NCI-H748 (cell line): ENCODE measurements at regions not wholly inside any gene's neighbourhood (a gene's known extent, or its start where the extent isn't known, plus 50 kb on each side); places are given as distances from the start of the nearest gene placed in this dataset.

Source experiments
- DNase-seq: peaks from one replicate; lab custom pipeline; 2025; ENCODE audit not compliant: unreplicated experiment; lab: John Stamatoyannopoulos, UW

DNA sequence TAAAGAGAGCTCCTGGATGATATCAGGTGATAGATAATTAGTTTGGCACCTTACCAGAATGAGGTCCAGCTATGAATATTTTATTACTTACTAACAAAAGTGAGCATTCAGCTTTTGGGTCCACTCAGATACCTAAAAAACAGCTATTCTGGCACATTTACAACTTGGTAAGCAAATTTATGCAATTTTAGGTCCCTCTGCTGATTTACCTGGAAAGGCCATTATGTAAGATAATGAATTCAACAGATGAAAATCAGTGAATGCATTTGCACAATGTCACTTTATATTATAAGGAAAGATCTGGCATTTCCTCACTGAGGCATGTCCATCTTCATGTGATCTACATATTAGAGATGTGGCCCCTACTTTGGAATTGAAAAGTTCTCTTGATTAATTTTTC lies 517.0 kb downstream of the SPRY1 start:
- peak; percentile 43 for DNase-seq

DNA sequence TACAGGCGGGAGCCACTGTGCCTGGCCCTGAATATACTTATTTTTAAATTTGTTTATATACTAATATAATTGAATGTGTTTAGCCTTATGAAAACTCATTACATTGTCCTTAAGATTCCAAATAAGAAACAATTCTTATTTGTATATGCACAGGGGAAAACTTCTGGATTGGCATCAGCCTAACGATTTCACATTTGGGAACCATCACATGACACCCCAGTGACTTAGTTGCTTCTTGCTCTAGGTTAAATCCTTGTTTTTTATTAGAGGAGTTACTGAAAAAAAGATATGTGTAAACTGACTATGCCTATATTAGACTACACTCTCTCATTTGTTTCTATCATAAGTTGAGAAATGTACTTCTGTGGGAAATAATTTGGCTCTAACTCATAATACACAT lies 520.2 kb downstream of the SPRY1 start:
- no peak for DNase-seq

DNA sequence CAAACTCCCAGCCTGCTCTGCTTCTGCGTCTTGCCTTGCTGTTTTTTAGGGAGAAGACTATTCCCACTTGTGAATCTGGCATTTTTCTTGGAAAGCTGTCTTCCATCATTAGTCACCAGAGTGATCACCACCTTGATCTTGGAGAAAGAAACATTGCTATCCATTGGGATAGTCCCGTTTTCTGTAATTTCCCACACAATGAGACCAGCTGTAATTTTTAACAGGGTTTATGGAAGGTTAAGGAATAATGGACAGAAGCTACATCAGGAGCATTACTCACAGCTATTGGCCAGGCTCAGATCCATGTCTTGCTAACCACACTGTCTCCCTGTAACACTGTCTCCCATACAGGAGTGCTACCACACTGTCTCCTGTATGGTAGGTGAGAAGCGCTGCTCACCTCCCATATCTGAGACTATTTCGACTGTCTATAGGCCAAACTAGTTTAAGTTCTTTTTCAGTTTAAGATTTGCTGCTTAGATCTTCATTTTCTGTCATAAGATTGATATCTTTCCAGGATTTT lies 523.0 kb downstream of the SPRY1 start:
- DNase-seq, result no peak

DNA sequence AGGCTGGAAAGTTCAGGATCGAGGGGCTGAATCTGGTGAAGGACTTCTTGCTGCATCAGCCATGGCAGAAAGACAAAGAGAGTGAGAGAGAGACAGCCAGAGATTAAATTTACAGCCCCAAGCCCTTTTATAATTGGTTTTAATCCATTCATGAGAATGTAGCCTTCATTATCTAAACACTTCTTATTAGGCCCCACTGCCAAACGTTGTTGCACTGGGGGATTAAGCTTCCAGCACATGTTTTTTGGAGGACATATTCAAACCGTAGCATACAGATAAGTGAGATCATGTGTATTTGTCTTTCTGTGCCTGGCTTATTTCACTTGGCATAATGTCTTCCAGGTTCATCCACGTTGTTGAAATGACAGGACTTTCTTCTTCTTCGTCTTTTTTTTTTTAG lies 524.7 kb downstream of the SPRY1 start:
- no peak for DNase-seq

DNA sequence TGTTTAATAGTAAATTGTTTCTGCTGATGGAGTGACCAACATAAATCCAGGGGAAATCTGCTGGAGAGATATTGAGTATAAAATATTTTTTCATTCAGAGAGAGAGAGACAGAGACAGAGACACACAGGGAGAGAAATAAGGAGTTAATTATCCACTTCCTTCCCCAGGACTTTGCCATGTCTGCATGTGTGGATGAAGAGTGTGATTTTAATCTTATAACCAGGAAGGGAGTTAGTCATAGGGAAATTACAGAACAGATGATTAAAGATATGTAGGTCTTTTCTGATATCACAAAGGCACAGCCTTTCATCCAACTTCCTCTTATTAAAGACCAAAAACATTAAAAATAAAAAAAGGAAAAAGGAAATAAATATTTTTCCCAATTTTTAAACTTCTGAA lies 526.3 kb downstream of the SPRY1 start:
- DNase-seq, result no peak

DNA sequence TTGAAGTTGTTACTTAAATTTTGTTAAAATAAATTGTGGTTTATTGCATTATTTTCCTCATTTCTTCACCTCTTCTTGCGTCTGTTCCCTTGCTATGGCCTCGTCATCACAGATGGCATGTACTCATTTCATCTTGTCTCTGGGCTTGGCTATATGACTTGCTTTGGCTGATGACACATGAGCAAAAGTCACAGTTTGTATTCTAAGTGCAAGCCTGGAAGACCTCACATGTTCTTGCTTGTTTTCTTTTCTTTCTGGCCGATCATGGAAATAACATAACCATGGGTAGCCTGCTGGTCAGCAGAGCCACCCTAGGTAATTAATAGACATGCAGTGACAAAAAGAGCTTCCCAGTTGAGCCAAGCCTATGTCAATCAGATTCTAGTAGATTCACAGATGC lies 527.9 kb downstream of the SPRY1 start:
- no peak for DNase-seq

DNA sequence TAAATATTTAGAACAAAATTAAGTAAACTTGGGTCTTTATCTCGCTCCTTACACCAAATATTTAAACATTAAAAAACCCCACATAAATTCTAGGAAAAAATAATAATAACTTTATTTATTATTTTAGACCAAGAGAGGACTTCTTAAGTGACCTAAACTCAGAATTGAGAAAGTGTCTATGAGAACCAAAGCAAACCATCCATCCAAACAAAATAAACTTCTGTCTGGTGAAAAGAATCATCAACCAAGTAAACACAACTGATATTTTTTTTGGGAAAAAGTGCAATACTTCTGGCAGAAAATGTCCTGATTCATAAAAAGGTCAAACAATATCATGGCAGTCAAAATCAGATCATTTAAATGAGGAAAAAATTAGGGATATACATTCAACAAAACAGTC lies 533.0 kb downstream of the SPRY1 start:
- no peak for DNase-seq

DNA sequence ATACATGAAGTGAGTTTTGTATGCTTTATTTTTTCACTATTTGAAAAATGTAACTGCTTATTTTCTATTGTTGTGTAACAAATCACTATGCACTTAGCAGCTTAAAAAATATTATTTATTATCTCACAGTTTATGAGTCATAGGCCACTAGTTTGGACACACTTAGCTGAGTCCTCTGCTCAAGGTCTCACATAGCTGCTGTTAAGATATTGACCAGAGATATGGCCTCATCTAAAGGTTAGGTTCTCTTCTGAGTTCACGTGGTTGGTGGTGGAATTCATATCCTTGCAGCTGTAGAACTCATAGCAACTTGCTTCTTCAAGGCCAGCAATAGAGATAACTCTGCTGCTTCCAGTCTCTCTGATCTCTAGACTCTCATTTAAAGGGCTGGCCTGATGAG lies 534.4 kb downstream of the SPRY1 start:
- no peak for DNase-seq

DNA sequence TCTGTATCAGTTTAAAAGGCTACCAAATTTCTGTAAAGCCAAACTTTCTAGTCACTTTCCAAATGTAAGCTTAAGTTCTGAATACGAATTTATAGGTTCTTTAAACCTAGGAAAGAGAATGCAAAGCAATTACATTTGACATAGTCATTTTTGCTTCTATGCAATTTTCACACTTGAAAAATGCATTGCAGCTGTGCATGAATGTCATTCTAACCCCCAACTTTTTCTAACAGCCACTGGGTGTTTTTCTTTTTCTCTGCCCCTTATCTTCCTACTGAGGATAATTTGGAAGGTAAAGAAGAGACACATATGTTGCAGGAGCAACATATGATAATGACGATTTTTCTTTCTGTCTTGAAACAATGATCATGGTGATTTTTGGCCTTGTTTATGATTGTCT lies 537.5 kb downstream of the SPRY1 start:
- DNase-seq, result no peak

DNA sequence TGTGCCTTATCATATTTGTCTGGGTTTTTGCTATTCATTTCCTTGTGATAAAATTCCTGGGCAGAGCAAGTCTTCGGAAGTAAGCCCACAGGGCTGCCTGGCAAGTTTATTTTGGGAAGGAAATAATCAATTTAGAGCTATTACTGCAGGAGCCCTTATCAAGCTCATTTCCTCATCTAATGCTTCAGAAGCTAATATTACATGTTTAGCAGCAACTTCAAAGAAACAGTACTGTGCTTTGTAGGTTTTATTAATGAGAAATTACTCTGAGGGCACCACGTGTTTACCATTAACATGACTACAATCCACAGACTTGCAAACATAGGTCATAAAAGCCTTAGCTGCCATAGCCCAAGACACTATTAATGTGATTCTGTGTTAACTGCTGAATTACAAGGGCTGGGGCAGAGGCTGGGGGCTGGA lies 540.0 kb downstream of the SPRY1 start:
- peak; percentile 58 for DNase-seq

DNA sequence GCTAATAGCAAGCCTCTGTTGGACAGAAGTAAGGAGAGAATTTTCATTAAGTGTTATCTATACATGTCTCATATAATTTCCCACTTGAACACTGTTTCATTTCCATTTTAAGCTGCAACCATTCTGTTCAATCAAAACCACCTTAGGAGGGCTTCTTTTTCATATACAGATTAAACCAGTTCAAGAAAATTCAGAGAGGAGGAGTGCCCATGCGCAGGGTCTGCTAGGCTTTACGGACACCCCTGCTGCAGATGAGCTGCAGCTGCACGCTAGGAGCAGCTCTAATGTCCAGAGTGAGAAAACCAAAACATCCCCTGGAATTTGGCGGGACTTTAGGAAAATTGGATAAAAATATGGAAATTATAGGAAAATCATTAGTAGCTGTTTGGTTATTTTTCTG lies 541.0 kb downstream of the SPRY1 start:
- DNase-seq, result no peak

DNA sequence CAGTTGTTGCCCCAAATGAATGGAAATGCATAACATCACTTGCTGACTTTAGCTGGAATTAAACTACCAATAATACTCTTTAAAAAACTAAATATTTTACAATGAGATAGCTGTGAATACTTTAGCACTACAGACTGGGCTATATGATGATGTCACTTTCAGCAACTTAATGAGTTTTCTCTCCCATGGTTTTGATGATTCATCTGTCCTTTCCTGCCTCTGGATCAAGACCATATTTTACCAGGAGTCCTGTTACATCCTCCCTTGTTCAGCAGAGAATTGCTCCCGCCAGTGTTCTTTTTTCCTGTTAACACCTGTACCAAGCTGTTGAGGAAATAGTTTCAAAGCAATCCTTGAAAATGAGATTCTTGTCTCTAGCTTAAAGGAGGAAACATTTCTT lies 543.0 kb downstream of the SPRY1 start:
- DNase-seq, result peak; percentile 5

DNA sequence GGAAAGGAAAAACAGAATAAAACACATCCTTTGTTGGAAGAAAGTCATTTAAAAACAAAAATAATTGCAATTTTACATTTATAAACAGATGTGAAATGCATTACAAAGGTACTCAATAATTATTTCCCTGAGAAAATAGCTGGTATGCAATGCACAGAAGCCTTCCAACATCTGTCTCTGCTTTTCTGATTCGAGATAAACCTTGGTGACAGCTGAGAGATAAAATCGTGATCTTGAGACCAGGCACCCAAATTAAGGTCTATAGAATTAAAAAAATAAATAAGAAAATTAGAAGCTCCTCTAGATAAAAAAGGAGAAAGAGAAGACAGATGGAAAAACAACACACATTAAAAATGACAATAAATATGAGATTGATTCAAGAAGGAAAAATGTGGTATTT lies 544.0 kb downstream of the SPRY1 start:
- no peak for DNase-seq

DNA sequence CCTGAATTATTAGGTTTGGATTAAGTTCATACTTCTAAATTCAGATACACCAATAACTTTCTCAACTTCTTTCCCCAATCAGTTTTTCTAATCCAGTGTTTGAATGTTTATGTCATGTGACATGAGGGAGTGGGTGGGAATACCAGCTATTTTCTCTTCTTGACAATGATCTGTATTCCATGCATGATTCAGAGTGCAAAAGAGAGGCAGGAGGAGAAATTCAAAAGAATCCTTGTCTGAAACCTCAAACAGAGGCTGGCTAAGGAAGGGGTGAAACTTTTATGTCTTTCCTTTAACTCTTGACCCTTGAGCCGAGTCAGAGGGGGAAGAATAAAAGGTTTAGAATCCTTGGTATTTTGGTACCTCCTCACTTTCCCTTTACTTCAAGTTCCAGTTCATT lies 544.7 kb downstream of the SPRY1 start:
- no peak for DNase-seq

DNA sequence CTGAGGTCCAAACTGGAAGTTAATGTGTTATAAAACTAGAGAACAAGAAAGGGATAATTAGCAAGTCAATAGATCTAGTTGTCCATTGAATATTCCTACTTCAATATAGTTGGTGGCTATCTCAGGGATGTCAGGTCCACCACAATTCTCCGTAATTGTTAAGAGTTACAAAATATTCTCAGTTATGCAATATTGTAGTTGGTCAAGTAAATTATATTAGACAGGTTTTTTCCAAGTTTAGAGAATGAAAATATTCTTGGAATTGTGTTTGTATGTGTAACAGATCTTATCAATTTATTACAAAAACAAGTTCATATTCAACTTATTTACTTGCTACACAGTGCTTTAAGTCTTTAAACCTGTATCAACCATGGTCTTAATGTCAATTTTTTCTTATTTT lies 547.4 kb downstream of the SPRY1 start:
- DNase-seq, result no peak

DNA sequence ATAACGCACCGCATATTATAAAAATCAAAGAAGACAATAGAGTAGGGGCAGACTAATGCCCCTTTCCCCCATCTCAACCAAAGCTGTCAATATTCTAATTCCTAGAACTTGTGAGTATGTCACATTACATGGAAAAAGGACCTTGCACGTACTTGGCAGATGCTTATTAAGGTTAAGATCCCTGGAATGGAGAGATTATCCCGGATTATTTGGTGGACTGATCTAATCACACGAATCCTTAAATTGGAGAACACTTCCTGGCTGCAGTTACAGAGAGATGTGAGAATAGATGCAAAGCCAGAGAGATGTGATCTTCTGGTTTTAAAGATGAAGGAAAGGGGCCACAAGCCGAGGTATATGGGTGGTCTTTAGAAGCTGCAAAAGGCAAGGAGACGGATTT lies 548.7 kb downstream of the SPRY1 start:
- DNase-seq, result no peak

DNA sequence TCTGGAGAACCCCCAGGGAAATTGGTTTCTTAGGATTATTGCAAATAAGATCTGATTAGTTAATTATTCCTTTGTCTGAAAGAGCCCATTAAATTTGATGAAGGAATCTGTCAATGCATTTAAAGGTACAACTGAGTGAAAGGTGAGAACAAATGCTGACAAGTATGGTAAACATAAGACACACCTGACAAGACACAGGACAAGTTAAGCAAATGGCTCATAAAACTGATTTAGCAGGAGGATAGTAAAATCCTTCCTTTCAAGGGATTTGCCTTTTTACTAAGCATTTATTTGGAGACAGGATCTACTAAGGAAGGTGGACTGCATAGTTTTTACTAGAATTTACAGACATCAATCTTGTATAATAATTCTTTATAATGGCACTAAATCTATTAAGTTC lies 553.9 kb downstream of the SPRY1 start:
- DNase-seq, result no peak

DNA sequence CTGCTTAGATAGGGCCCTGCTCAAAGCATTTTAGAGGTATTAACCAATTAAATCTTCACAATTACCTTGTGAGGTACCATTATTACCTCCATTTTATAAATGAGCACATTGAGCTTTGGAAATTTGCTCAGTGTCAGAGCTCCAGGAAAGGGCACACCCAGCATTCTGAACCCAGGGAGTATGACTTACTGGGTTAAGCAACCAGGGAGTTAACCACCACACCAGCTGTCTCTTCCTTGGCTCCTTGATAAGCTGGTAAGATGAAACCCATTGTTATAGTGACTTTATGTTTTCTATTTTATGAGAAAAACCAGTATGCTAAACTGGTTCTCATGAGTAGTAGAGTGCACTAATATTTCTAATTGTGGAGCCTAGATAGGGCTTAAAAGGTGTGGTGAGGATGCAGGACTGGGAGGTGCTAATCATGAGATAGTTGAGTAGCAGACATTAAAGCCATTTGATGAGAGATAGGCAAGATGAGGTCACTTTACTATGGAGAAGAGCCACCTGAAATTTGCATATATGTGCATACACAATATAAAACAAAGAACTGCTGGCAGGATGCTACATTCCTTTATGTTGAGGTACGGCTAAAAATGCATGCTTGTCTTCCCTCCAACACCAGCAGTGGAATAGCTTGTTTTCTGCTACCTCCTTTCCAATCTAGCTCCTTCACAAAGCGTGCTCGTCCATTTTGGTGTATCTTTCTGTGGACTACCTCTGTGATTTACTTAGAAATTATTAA lies 556.1 kb downstream of the SPRY1 start:
- DNase-seq, result no peak

DNA sequence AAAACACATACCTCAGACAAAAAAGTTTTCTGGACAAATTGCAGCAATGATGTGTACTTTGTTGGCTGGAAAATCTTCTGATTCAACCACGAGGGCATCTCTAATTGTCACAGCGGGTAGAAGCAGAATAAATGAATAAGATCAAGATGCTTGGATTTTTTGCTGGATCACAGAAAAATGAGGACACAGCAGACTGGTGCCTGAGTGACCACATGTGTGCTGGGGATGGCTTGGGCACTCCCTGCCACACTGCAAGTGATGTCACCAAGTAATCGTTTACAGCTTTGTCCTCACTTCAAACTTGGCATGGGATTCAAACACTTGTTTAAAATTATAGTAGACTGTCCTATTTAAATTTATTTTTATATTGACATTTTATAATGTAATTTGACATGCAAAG lies 557.0 kb downstream of the SPRY1 start:
- no peak for DNase-seq

DNA sequence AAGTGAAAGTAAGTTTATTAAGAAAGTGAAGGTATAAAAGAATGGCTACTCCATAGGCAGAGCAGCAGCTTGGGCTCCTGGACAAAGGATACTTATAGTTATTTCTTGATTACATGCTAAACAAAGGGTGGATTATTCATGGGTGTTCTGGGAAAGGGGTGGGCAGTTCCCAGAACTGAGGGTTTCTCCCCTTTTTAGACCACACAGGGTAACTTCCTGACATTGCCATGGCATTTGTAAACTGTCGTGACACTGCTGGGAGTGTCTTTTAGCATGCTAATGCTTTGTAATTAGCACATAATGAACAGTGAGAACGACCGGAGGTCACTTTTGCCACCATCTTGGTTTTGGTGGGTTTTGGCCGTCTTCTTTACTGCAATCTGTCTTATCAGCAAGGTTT lies 557.6 kb downstream of the SPRY1 start:
- no peak for DNase-seq

DNA sequence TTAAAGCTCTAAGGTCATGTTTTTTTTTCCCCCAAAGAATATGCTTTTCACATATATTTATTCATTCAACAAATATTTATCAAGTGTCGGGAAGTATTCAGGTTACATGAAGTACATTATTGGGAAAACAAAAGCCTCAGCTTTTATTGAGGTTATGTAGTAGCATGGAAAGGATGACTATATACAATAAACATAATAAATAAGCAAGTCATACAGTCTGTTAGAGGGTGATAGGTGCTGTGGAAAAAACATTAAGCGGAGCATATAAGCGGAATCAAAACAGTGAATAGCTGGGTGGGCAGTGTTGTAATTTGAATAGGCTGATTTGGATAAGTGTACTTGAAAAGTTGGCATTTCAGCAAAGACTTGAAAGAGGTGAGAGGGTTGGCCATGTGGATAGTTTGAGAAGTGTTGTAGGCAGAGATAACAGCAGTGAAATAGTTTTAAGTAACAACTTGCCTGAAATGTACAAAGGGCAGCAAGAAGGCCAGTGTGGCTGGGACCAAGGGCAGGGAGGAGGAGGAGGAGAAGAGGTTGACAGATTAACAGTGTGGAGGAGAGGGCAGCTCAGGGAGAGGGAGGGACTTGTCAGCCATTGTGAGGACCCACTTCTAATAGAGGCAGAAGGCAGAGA lies 558.7 kb downstream of the SPRY1 start:
- no peak for DNase-seq

DNA sequence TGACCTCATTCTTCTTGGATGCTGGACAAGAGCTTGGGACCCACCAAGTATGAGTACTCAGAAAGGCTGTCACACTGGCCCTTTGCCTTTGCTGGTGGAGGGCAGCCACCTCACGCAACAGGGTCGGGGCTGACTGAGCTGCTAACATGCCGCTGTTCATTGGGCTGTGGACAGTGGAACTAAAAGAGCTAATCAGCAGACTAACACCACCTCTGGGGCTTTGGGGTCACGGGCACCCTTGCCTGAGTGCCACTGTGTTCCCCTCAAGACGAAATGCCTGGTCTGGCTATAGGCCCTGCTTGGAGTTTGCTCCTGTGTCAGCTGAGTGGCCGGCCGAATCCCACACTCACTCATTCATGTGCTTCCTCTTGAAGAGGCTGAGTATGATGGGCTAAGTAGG lies 559.6 kb downstream of the SPRY1 start:
- DNase-seq, result no peak
